MM.1S (cell line): ENCODE measurements at regions not wholly inside any gene's neighbourhood (a gene's known extent, or its start where the extent isn't known, plus 50 kb on each side); places are given as distances from the start of the nearest gene placed in this dataset.
"Not testable (repeated sequence)": the region's sequence is repeated elsewhere in the genome, so short reads cannot be mapped to it uniquely, and the experiment has no call there.

Source experiments
- DNase-seq: peaks from one replicate; pipeline ENCODE4 v3.0.0-alpha.2; 2015
- H2AFZ ChIP-seq: fragments of 300-600 bp; sonication (generic); 2 replicates; pipeline ENCODE4 v1.6.0; 2016; ENCODE audit warnings: antibody characterized with exemption, low read length
- H3F3A ChIP-seq: fragments of 300-600 bp; sonication (generic); 2 replicates; pipeline ENCODE4 v1.6.1; 2016; ENCODE audit warnings: mild to moderate bottlenecking, antibody characterized with exemption, low read length, moderate library complexity, mixed read lengths; ENCODE audit not compliant: insufficient read depth
- H3K27ac ChIP-seq: fragments of 300-600 bp; sonication (generic); 2 replicates; pipeline ENCODE4 v1.5.1; 2016; ENCODE audit warnings: mild to moderate bottlenecking, low read length
- H3K27me3 ChIP-seq: fragments of 300-600 bp; sonication (generic); replicated peaks from 2 replicates; pipeline ENCODE4 v1.6.0; 2016; ENCODE audit warnings: low read length; ENCODE audit not compliant: insufficient read depth
- H3K36me3 ChIP-seq: fragments of 300-600 bp; sonication (generic); replicated peaks from 2 replicates; pipeline ENCODE4 v1.6.1; 2016; ENCODE audit warnings: mild to moderate bottlenecking, low read length, mixed read lengths; ENCODE audit not compliant: insufficient read depth
- H3K4me1 ChIP-seq: fragments of 300-600 bp; sonication (generic); 2 replicates; pipeline ENCODE4 v1.6.1; 2016; ENCODE audit warnings: low read length, mixed read lengths
- H3K4me2 ChIP-seq: fragments of 300-600 bp; sonication (generic); 2 replicates; pipeline ENCODE4 v1.6.0; 2016; ENCODE audit warnings: low read depth, low read length
- H3K4me3 ChIP-seq: fragments of 300-600 bp; sonication (generic); 2 replicates; pipeline ENCODE4 v1.5.1; 2016; ENCODE audit warnings: low read length, mixed read lengths
- H3K79me2 ChIP-seq: fragments of 300-600 bp; sonication (generic); 2 replicates; pipeline ENCODE4 v1.6.1; 2016; ENCODE audit warnings: mixed run types, low read length, mixed read lengths
- H3K9ac ChIP-seq: fragments of 300-600 bp; sonication (generic); 2 replicates; pipeline ENCODE4 v1.6.1; 2016; ENCODE audit warnings: low read length, mixed read lengths
- H3K9me2 ChIP-seq: fragments of 300-600 bp; sonication (generic); replicated peaks from 2 replicates; pipeline ENCODE4 v1.6.1; 2016; ENCODE audit warnings: mild to moderate bottlenecking, low read length, mixed read lengths; ENCODE audit not compliant: insufficient read depth
- H3K9me3 ChIP-seq: fragments of 300-600 bp; sonication (generic); replicated peaks from 2 replicates; pipeline ENCODE4 v1.6.1; 2016; ENCODE audit warnings: mild to moderate bottlenecking, low read length, mixed read lengths; ENCODE audit not compliant: insufficient read depth
- H4K20me1 ChIP-seq: fragments of 300-600 bp; sonication (generic); 2 replicates; pipeline ENCODE4 v1.6.1; 2016; ENCODE audit warnings: mild to moderate bottlenecking, low read length, moderate library complexity, mixed read lengths; ENCODE audit not compliant: insufficient read depth
- EZH2 ChIP-seq: fragments of 300-600 bp; sonication (generic); optimal IDR thresholded peaks from 2 replicates; pipeline ENCODE3; 2017; ENCODE audit warnings: low read depth, mild to moderate bottlenecking, antibody characterized with exemption, low read length, mixed read lengths
- EZH2phosphoT487 ChIP-seq: fragments of 300-600 bp; sonication (generic); IDR thresholded peaks from 2 replicates; pipeline ENCODE4 v1.6.1; 2018; ENCODE audit warnings: antibody characterized with exemption, low read length
- TF ChIP-seq, protein P1 (sequence below): fragments of 300-600 bp; sonication (generic); IDR thresholded peaks from 2 replicates; pipeline ENCODE4 v1.5.1; 2016; ENCODE audit warnings: antibody characterized with exemption, low read length, mixed read lengths

DNA sequence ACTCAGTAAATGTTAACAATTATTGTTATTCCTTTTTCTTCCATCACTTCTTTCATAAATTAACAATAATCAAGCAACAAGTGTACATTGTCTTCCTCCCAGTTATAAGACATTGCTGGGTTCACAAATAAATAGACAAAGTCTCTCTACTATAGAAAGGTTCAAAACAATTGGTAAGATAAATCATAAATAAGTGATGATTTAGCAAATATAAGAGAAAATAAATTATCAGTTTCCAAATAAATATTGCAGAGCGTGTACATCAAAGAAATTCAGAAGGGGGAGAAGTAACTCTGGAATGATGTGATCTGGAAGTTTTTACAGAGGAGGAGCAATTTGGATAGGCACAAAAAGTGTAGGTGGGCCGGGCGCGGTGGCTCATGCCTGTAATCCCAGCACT is 114.2 kb downstream of the BASP1 start:
- Histone ChIP-seq H2AFZ (no peak overlapping the region), H3K4me3 (no peak overlapping the region), H3K79me2 (no peaks in the 10 kb centered on the region), H3K36me3 (no peaks in the 10 kb centered on the region), H3F3A (no peaks in the 10 kb centered on the region), H3K27me3 (no peaks in the 10 kb centered on the region), H3K9me3 (no peaks in the 10 kb centered on the region), H4K20me1 (no peaks in the 10 kb centered on the region), H3K4me1 (no peaks in the 10 kb centered on the region), H3K9ac (no peak overlapping the region), H3K9me2 (no peaks in the 10 kb centered on the region), H3K27ac (no peak overlapping the region), H3K4me2 (no peak overlapping the region)
- TF ChIP-seq EZH2 (no peak), EZH2phosphoT487 (no peak)
- TF ChIP-seq, protein P1, sequence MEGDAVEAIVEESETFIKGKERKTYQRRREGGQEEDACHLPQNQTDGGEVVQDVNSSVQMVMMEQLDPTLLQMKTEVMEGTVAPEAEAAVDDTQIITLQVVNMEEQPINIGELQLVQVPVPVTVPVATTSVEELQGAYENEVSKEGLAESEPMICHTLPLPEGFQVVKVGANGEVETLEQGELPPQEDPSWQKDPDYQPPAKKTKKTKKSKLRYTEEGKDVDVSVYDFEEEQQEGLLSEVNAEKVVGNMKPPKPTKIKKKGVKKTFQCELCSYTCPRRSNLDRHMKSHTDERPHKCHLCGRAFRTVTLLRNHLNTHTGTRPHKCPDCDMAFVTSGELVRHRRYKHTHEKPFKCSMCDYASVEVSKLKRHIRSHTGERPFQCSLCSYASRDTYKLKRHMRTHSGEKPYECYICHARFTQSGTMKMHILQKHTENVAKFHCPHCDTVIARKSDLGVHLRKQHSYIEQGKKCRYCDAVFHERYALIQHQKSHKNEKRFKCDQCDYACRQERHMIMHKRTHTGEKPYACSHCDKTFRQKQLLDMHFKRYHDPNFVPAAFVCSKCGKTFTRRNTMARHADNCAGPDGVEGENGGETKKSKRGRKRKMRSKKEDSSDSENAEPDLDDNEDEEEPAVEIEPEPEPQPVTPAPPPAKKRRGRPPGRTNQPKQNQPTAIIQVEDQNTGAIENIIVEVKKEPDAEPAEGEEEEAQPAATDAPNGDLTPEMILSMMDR: no peak
- no peak for DNase-seq

DNA sequence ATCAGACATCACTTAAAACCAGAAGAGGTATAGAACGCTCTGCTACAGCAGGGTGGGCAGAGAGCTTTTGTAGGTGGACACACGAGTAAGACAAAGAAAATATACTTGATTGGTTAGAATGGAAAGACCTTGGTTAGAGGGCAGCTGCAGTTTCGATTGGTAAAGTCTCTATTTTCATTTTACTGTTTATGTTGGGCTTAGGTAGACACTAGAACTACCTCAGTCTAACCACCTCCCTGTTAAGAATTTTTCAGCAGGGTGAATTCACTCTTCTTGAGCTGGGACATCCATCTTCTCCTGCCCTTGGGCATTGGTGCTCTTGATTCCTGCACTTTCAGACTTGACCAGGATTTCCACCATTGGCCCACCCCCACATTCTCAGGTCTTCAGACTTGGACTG is 116.3 kb downstream of the BASP1 start:
- Histone ChIP-seq H3F3A (no peaks in the 10 kb centered on the region), H3K36me3 (no peaks in the 10 kb centered on the region), H3K27me3 (no peaks in the 10 kb centered on the region), H3K4me2 (no peak overlapping the region), H3K9me2 (no peaks in the 10 kb centered on the region), H4K20me1 (no peaks in the 10 kb centered on the region), H3K9ac (no peak overlapping the region), H3K9me3 (no peaks in the 10 kb centered on the region), H2AFZ (no peak overlapping the region), H3K79me2 (no peaks in the 10 kb centered on the region), H3K4me1 (no peaks in the 10 kb centered on the region), H3K27ac (no peak overlapping the region), H3K4me3 (no peak overlapping the region)
- TF ChIP-seq EZH2phosphoT487 (no peak), EZH2 (no peak)
- TF ChIP-seq, protein P1: no peak
- no peak for DNase-seq

DNA sequence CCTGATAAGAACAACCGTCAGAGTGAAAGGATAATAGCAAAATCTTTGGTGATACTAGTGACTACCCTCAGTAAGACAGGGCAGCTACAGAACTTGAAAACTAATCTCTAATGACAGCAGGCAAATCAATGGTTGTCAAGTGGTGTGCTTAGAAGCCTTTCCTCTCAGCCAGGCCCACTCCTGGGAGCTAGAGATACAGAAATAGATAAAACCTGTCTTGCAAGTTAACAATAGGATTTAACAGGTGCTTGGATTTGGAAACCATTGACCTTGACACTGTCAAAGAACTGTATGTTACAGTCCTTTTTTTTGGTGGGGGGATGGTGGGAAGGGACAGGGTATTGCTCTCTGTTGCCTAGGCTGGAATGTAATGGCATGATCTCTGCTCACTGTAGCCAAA is 118.6 kb downstream of the BASP1 start:
- Histone ChIP-seq H3K9me2 (no peaks in the 10 kb centered on the region), H3K9ac (no peak overlapping the region), H3K4me1 (no peaks in the 10 kb centered on the region), H3K27me3 (no peaks in the 10 kb centered on the region), H3K79me2 (no peaks in the 10 kb centered on the region), H3K4me2 (no peak overlapping the region), H3F3A (no peaks in the 10 kb centered on the region), H4K20me1 (no peaks in the 10 kb centered on the region), H3K36me3 (no peaks in the 10 kb centered on the region), H3K9me3 (no peaks in the 10 kb centered on the region), H2AFZ (no peak overlapping the region), H3K4me3 (no peak overlapping the region), H3K27ac (no peak overlapping the region)
- TF ChIP-seq EZH2 (no peak), EZH2phosphoT487 (no peak)
- TF ChIP-seq, protein P1: no peak
- DNase-seq: no peak

DNA sequence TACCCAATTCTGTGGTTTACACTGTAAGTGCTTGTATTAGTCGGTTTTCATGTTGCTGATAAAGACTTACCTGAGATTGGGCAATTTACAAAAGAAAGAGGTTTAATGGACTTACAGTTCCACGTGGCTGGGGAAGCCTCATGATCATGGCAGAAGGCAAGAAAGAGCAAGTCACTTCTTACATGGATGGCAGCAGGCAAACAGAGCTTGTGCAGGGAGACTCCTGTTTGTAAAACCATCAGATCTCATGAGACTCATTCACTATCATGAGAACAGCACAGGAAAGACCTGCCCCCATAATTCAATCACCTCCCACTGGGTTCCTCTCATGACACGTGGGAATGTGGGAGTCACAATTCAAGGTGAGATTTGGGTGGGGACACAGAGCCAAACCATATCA is 119.3 kb downstream of the BASP1 start:
- not testable (repeated sequence) for H3K27me3 ChIP-seq, DNase-seq, H3K4me2 ChIP-seq, H3K36me3 ChIP-seq, H3K4me1 ChIP-seq, H3K9me2 ChIP-seq, H3K9ac ChIP-seq, H3K9me3 ChIP-seq, H2AFZ ChIP-seq, H4K20me1 ChIP-seq, H3F3A ChIP-seq, H3K79me2 ChIP-seq, H3K27ac ChIP-seq, H3K4me3 ChIP-seq
